ENCODE measurements at regions not wholly inside any gene's neighbourhood (a gene's known extent, or its start where the extent isn't known, plus 50 kb on each side); places are given as distances from the start of the nearest gene placed in this dataset.

- TF ChIP-seq ZBTB7A (IDR thresholded peaks at IDR 0.05; ENCODE audit: low read depth) (no peak), CREB1 (IDR thresholded peaks at IDR 0.05; ENCODE audit: low read depth) (no peak), EGR1 (IDR thresholded peaks at IDR 0.05) (no peak), TCF12 (IDR thresholded peaks at IDR 0.05; ENCODE audit: low read depth) (no peak), EP300 (IDR thresholded peaks at IDR 0.05; ENCODE audit: borderline replicate concordance) (no peak)
Observed at GRCh38 chr5:152337484-152337883, 67.6 kb downstream of the NMUR2 start.

GRCh38 chr5:152335461-152335860, 69.6 kb downstream of the NMUR2 start:
- no peak for TF ChIP-seq CEBPB (IDR thresholded peaks at IDR 0.05)
- TF ChIP-seq REST (IDR thresholded peaks at IDR 0.05; ENCODE audit: low read depth), result no peak
- TF ChIP-seq TEAD4 (IDR thresholded peaks at IDR 0.05), result no peak
- no peak for TF ChIP-seq CREB1 (IDR thresholded peaks at IDR 0.05; ENCODE audit: low read depth)
- no peak for TF ChIP-seq RAD21 (IDR thresholded peaks at IDR 0.05; ENCODE audit: low read depth)
- no peak for TF ChIP-seq EP300 (IDR thresholded peaks at IDR 0.05; ENCODE audit: borderline replicate concordance)
- no peak for TF ChIP-seq NFIC (IDR thresholded peaks at IDR 0.05)
- no peak for TF ChIP-seq MAX (IDR thresholded peaks at IDR 0.05)
- no peak for TF ChIP-seq ZBTB7A (IDR thresholded peaks at IDR 0.05; ENCODE audit: low read depth)
- no peak for TF ChIP-seq TCF12 (IDR thresholded peaks at IDR 0.05; ENCODE audit: low read depth)
- no peak for TF ChIP-seq TAF1 (IDR thresholded peaks at IDR 0.05; ENCODE audit: low read depth)
- TF ChIP-seq EGR1 (IDR thresholded peaks at IDR 0.05), result no peak
- no peak for TF ChIP-seq FOXM1 (IDR thresholded peaks at IDR 0.05; ENCODE audit: borderline replicate concordance, low read depth)
- TF ChIP-seq USF1 (IDR thresholded peaks at IDR 0.05), result no peak
- no peak for TF ChIP-seq YY1 (IDR thresholded peaks at IDR 0.05; ENCODE audit: low read depth)

GRCh38 chr5:152332716-152333460, 72.2 kb downstream of the NMUR2 start:
- no peak for TF ChIP-seq TAF1 (IDR thresholded peaks at IDR 0.05; ENCODE audit: low read depth)
- no peak for TF ChIP-seq USF1 (IDR thresholded peaks at IDR 0.05)
- no peak for TF ChIP-seq CEBPB (IDR thresholded peaks at IDR 0.05)
- no peak for TF ChIP-seq EGR1 (IDR thresholded peaks at IDR 0.05)
- TF ChIP-seq MAX (IDR thresholded peaks at IDR 0.05), result no peak
- TF ChIP-seq YY1 (IDR thresholded peaks at IDR 0.05; ENCODE audit: low read depth), result no peak

GRCh38 chr5:152331718-152332117, 73.4 kb downstream of the NMUR2 start:
- TF ChIP-seq NFIC (IDR thresholded peaks at IDR 0.05), result no peak
- TF ChIP-seq YY1 (IDR thresholded peaks at IDR 0.05; ENCODE audit: low read depth), result no peak
- no peak for TF ChIP-seq TCF12 (IDR thresholded peaks at IDR 0.05; ENCODE audit: low read depth)
- TF ChIP-seq TEAD4 (IDR thresholded peaks at IDR 0.05), result no peak
- no peak for TF ChIP-seq ZBTB7A (IDR thresholded peaks at IDR 0.05; ENCODE audit: low read depth)
- TF ChIP-seq FOXM1 (IDR thresholded peaks at IDR 0.05; ENCODE audit: borderline replicate concordance, low read depth), result no peak
- no peak for TF ChIP-seq TAF1 (IDR thresholded peaks at IDR 0.05; ENCODE audit: low read depth)
- no peak for TF ChIP-seq RAD21 (IDR thresholded peaks at IDR 0.05; ENCODE audit: low read depth)
- no peak for TF ChIP-seq REST (IDR thresholded peaks at IDR 0.05; ENCODE audit: low read depth)
- TF ChIP-seq EGR1 (IDR thresholded peaks at IDR 0.05), result no peak
- TF ChIP-seq USF1 (IDR thresholded peaks at IDR 0.05), result no peak
- TF ChIP-seq EP300 (IDR thresholded peaks at IDR 0.05; ENCODE audit: borderline replicate concordance), result no peak
- TF ChIP-seq CEBPB (IDR thresholded peaks at IDR 0.05), result no peak

GRCh38 chr5:152331006-152331405, 74.1 kb downstream of the NMUR2 start:
- TF ChIP-seq ZBTB7A (IDR thresholded peaks at IDR 0.05; ENCODE audit: low read depth) (no peak), NFIC (IDR thresholded peaks at IDR 0.05) (no peak), USF1 (IDR thresholded peaks at IDR 0.05) (no peak), TAF1 (IDR thresholded peaks at IDR 0.05; ENCODE audit: low read depth) (no peak), MAX (IDR thresholded peaks at IDR 0.05) (no peak), CREB1 (IDR thresholded peaks at IDR 0.05; ENCODE audit: low read depth) (no peak), YY1 (IDR thresholded peaks at IDR 0.05; ENCODE audit: low read depth) (no peak), FOXM1 (IDR thresholded peaks at IDR 0.05; ENCODE audit: borderline replicate concordance, low read depth) (no peak), CEBPB (IDR thresholded peaks at IDR 0.05) (no peak), TCF12 (IDR thresholded peaks at IDR 0.05; ENCODE audit: low read depth) (no peak), EP300 (IDR thresholded peaks at IDR 0.05; ENCODE audit: borderline replicate concordance) (no peak), EGR1 (IDR thresholded peaks at IDR 0.05) (no peak), RAD21 (IDR thresholded peaks at IDR 0.05; ENCODE audit: low read depth) (no peak), REST (IDR thresholded peaks at IDR 0.05; ENCODE audit: low read depth) (no peak), TEAD4 (IDR thresholded peaks at IDR 0.05) (no peak)

All from Ishikawa (cell line).